ENCODE measurements at regions not wholly inside any gene's neighbourhood (a gene's known extent, or its start where the extent isn't known, plus 50 kb on each side); places are given as distances from the start of the nearest gene placed in this dataset.
A peak's percentile ranks its signal among the peaks of the same experiment; 100 is the strongest.

DNA sequence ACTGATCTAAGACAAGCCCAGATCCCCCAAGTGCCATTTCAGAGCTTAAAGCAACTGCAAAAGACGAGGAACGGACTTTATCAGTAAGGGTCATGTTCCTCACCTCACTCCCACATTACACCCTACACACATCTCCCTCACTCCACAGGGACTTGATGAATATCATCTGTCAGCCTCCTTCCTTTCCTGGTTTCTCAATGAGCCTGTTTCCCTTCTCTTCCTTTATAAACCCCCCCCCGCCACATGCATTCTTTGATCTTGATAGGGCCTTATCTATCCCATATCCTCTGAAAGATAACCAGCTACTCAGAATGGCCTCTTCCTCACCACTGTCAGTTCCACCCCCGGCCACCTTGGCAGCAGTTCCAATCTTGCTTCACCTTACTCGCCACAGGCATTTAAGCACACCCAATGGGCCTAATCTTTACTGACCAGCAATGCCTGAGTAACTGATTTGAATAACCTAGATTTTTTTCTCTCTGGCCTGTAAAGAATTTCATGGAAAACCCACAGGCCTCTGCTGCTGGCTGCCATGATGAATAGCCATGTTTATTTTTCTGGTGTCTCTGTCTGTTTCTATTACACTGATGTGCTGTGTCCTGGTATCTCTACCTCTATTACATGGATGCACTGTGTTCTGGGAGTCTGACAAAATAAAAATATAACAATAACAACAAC is 138.7 kb downstream of the PHLDA1 start (continued):
- TF ChIP-seq, protein P1, sequence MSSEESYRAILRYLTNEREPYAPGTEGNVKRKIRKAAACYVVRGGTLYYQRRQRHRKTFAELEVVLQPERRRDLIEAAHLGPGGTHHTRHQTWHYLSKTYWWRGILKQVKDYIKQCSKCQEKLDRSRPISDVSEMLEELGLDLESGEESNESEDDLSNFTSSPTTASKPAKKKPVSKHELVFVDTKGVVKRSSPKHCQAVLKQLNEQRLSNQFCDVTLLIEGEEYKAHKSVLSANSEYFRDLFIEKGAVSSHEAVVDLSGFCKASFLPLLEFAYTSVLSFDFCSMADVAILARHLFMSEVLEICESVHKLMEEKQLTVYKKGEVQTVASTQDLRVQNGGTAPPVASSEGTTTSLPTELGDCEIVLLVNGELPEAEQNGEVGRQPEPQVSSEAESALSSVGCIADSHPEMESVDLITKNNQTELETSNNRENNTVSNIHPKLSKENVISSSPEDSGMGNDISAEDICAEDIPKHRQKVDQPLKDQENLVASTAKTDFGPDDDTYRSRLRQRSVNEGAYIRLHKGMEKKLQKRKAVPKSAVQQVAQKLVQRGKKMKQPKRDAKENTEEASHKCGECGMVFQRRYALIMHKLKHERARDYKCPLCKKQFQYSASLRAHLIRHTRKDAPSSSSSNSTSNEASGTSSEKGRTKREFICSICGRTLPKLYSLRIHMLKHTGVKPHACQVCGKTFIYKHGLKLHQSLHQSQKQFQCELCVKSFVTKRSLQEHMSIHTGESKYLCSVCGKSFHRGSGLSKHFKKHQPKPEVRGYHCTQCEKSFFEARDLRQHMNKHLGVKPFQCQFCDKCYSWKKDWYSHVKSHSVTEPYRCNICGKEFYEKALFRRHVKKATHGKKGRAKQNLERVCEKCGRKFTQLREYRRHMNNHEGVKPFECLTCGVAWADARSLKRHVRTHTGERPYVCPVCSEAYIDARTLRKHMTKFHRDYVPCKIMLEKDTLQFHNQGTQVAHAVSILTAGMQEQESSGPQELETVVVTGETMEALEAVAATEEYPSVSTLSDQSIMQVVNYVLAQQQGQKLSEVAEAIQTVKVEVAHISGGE (CRISPR knock-in tag; IDR thresholded peaks at IDR 0.05), result peak in 1 of 3 experiments; percentile 86; a peak in 2 of 6 replicates
- TF ChIP-seq RFX1 (IDR thresholded peaks at IDR 0.05) (no peak), ZNF766 (CRISPR knock-in tag; conservative IDR thresholded peaks at IDR 0.05) (peak; percentile 93), ZKSCAN1 (IDR thresholded peaks at IDR 0.05; ENCODE audit: low read depth, low read length) (peak; percentile 65; the same call in 1 of the 2 replicates), HDAC1 (IDR thresholded peaks at IDR 0.05) (peak; percentile 96 to 100), ZBTB8A (IDR thresholded peaks at IDR 0.05; ENCODE audit: partially characterized antibody) (no peak), E2F5 (CRISPR knock-in tag; IDR thresholded peaks at IDR 0.05) (no peak), EGR1 (conservative IDR thresholded peaks at IDR 0.05) (peak; percentile 94), TEAD2 (tag; IDR thresholded peaks at IDR 0.05) (peak; percentile 71; the same call in 1 of the 2 replicates), PRMT5 (CRISPR knock-in tag; IDR thresholded peaks at IDR 0.05) (no peak), HOMEZ (CRISPR knock-in tag; IDR thresholded peaks at IDR 0.05) (no peak), BACH1 (tag; IDR thresholded peaks at IDR 0.05) (peak; percentile 70; the same call in 1 of the 2 replicates), SUPT5H (IDR thresholded peaks at IDR 0.05) (no peak), ZNF589 (CRISPR knock-in tag; IDR thresholded peaks at IDR 0.05; ENCODE audit: low read depth) (peak; percentile 99), JUNB (CRISPR knock-in tag; conservative IDR thresholded peaks at IDR 0.05) (no peak), MLLT1 (IDR thresholded peaks at IDR 0.05) (peak in 1 of 2 experiments; percentile 96; a peak in 2 of 4 replicates), PURB (CRISPR knock-in tag; IDR thresholded peaks at IDR 0.05; ENCODE audit: low read depth) (no peak), NCOR1 (IDR thresholded peaks at IDR 0.05) (peak; percentile 98), ETV6 (IDR thresholded peaks at IDR 0.05; ENCODE audit: borderline replicate concordance in 1 of 2, low read depth in 2 of 2, low read length in 1 of 2) (peak in 1 of 2 experiments; percentile 87; a peak in 1 of 4 replicates), ETV6 (CRISPR knock-in tag; IDR thresholded peaks at IDR 0.05; ENCODE audit: borderline replicate concordance) (no peak)
- TF ChIP-seq, protein P2, sequence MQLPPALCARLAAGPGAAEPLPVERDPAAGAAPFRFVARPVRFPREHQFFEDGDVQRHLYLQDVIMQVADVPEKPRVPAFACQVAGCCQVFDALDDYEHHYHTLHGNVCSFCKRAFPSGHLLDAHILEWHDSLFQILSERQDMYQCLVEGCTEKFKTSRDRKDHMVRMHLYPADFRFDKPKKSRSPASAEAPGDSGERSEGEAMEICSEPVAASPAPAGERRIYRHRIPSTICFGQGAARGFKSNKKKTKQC (CRISPR knock-in tag; IDR thresholded peaks at IDR 0.05), result no peak
